GM21723 (cell line): ENCODE measurements at regions not wholly inside any gene's neighbourhood (a gene's known extent, or its start where the extent isn't known, plus 50 kb on each side); places are given as distances from the start of the nearest gene placed in this dataset.
"Not testable (repeated sequence)": the region's sequence is repeated elsewhere in the genome, so short reads cannot be mapped to it uniquely, and the experiment has no call there.

ENCODE experiments used
- ATAC-seq: cut with Tn5 transposase; IDR thresholded peaks from one replicate; pipeline ENCODE4 v1.9.1; 2021; ENCODE audit warnings: mild to moderate bottlenecking, moderate library complexity; ENCODE audit not compliant: unreplicated experiment

GRCh38 chr9:34907044-34907443 lies 51.0 kb upstream of the PHF24 start:
- no peak for ATAC-seq

- ATAC-seq, result peak; percentile 84
Observed at GRCh38 chr9:34899535-34900158, 58.4 kb upstream of the PHF24 start.

- no peak for ATAC-seq
Observed at GRCh38 chr9:34898846-34899245, 59.2 kb upstream of the PHF24 start.

- ATAC-seq, result no peak
Observed at GRCh38 chr9:34896112-34896511, 62.0 kb upstream of the PHF24 start.

GRCh38 chr9:34892886-34893285 lies 65.2 kb upstream of the PHF24 start:
- ATAC-seq, result no peak

GRCh38 chr9:34891386-34891785 lies 66.7 kb upstream of the PHF24 start:
- ATAC-seq, result no peak

- no peak for ATAC-seq
Observed at GRCh38 chr9:34887841-34888240, 70.2 kb upstream of the PHF24 start.

- peak; percentile 65 for ATAC-seq
Observed at GRCh38 chr9:34884747-34885189, 73.3 kb upstream of the PHF24 start.

- no peak for ATAC-seq
Observed at GRCh38 chr9:34876096-34876495, 82.0 kb upstream of the PHF24 start.

GRCh38 chr9:34869390-34869789 lies 88.7 kb upstream of the PHF24 start:
- no peak for ATAC-seq

GRCh38 chr9:34866614-34867013 lies 91.5 kb upstream of the PHF24 start:
- no peak for ATAC-seq

GRCh38 chr9:34863426-34863825 lies 94.7 kb upstream of the PHF24 start:
- no peak for ATAC-seq

- ATAC-seq, result no peak
Observed at GRCh38 chr9:34862836-34863235, 95.2 kb upstream of the PHF24 start.

GRCh38 chr9:34862043-34862442 lies 96.0 kb upstream of the PHF24 start:
- ATAC-seq, result peak; percentile 70

- not testable (repeated sequence) for ATAC-seq
Observed at GRCh38 chr9:34855016-34855415, 103.1 kb upstream of the PHF24 start.

GRCh38 chr9:34830068-34830467 lies 120.1 kb upstream of the CCL21 start:
- ATAC-seq, result no peak

GRCh38 chr9:34826999-34827538 lies 117.1 kb upstream of the CCL21 start:
- ATAC-seq, result no peak

- ATAC-seq, result no peak
Observed at GRCh38 chr9:34825775-34826174, 115.8 kb upstream of the CCL21 start.

- no peak for ATAC-seq
Observed at GRCh38 chr9:34823778-34824177, 113.8 kb upstream of the CCL21 start.

GRCh38 chr9:34810187-34810524 lies 100.2 kb upstream of the CCL21 start:
- ATAC-seq, result no peak

GRCh38 chr9:34809504-34810186 lies 99.7 kb upstream of the CCL21 start:
- ATAC-seq, result no peak

GRCh38 chr9:34802916-34803315 lies 93.0 kb upstream of the CCL21 start:
- no peak for ATAC-seq

- ATAC-seq, result no peak
Observed at GRCh38 chr9:34797367-34797766, 87.4 kb upstream of the CCL21 start.
